ENCODE measurements at regions not wholly inside any gene's neighbourhood (a gene's known extent, or its start where the extent isn't known, plus 50 kb on each side); places are given as distances from the start of the nearest gene placed in this dataset.

- H3K4me3 ChIP-seq = no peak overlapping the region
- no peak for ATAC-seq
- H3K27ac ChIP-seq = no peak overlapping the region
- H3K36me3 ChIP-seq = no peaks in the 10 kb centered on the region
- no peaks in the 10 kb centered on the region for H3K27me3 ChIP-seq
- peaks cover 0 to 10% (median 0%) of the 10 kb centered on the region in 3 donors for H3K9me3 ChIP-seq
- 100% methylated on average over 1 of the region's 1 CpG for WGBS, 2 donors (ENCODE audit: low coverage in 1 of 2)
- TF ChIP-seq EP300 (IDR thresholded peaks at IDR 0.05) (no peak), POLR2AphosphoS5 (IDR thresholded peaks at IDR 0.05) (no peak), POLR2A (IDR thresholded peaks at IDR 0.05) (no peak)
- TF ChIP-seq, protein P1, sequence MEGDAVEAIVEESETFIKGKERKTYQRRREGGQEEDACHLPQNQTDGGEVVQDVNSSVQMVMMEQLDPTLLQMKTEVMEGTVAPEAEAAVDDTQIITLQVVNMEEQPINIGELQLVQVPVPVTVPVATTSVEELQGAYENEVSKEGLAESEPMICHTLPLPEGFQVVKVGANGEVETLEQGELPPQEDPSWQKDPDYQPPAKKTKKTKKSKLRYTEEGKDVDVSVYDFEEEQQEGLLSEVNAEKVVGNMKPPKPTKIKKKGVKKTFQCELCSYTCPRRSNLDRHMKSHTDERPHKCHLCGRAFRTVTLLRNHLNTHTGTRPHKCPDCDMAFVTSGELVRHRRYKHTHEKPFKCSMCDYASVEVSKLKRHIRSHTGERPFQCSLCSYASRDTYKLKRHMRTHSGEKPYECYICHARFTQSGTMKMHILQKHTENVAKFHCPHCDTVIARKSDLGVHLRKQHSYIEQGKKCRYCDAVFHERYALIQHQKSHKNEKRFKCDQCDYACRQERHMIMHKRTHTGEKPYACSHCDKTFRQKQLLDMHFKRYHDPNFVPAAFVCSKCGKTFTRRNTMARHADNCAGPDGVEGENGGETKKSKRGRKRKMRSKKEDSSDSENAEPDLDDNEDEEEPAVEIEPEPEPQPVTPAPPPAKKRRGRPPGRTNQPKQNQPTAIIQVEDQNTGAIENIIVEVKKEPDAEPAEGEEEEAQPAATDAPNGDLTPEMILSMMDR (IDR thresholded peaks at IDR 0.05) = no peak
- H3K4me1 ChIP-seq = no peaks in the 10 kb centered on the region
These were observed 652.1 kb downstream of the TLE4 start for GRCh38 chr9:80223897-80224296.

DNA sequence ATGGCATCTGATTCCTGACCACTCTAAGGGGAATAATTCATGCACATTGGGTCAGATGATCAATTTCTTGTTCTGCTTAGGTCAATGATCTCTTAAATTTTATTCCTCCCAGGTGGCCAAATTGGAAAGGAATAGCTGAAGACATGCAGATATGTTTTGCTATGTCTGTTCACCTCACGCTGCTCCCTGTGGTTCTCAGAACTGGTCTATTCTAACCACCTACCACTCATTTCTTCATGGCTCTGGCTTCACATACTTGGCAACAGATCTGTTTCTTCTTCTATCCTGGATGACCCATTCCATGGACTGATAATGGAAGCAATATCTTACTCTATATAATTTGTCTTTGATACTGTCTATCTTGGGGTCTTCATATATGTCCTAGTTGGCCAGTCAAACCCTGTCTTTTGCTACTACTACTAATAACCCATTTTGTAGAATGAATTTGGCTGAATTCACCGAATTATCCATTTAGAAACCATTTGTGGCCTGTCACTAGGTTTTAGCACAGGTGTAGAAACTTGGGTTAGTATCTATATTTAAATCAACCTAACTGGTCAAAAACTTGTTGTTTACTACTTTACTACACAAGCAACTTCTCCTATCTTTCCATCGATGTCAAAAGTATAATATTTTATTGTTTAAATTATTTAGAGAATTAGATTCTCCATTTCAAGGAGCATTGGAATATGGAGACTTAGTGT, 650.9 kb downstream of the TLE4 start:
- H3K4me1 ChIP-seq = peaks cover 0 to 2% (median 0%) of the 10 kb centered on the region in 3 donors
- no peak overlapping the region for H3K4me3 ChIP-seq
- ATAC-seq = no peak
- WGBS, 2 donors (ENCODE audit: low coverage in 1 of 2) = 95 to 96% methylated on average over 3 of the region's 3 CpGs
- H3K36me3 ChIP-seq = no peaks in the 10 kb centered on the region
- H3K27me3 ChIP-seq = no peaks in the 10 kb centered on the region
- TF ChIP-seq, protein P1 (IDR thresholded peaks at IDR 0.05) = no peak
- TF ChIP-seq POLR2A (IDR thresholded peaks at IDR 0.05) = no peak
- no peak for TF ChIP-seq POLR2AphosphoS5 (IDR thresholded peaks at IDR 0.05)
- TF ChIP-seq EP300 (IDR thresholded peaks at IDR 0.05) = no peak
- peaks cover 0 to 3% (median 0%) of the 10 kb centered on the region in 3 donors for H3K9me3 ChIP-seq
- no peak overlapping the region for H3K27ac ChIP-seq

DNA sequence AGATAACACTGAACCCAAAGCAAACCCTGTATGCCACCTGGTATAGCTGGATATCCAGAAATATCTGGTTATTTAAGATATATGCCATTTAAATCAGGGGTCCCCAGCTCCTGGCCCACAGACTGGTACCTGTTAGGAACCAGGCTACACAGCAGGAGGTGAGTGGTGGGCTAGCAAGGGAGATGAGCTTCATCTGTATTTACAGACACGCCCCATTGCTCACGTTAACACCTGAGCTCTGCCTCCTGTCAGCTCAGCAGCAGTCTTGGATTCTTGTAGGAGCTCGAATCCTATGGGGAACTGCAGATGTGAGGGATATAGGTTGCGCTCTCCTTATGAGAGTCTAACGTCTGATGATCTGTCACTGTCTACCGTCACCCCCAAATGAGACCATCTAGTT, 646.6 kb downstream of the TLE4 start:
- Histone ChIP-seq H3K9me3 (no peaks in the 10 kb centered on the region), H3K27ac (no peak overlapping the region), H3K4me3 (no peak overlapping the region), H3K27me3 (no peaks in the 10 kb centered on the region), H3K4me1 (peaks cover 0 to 6% (median 0%) of the 10 kb centered on the region in 3 donors), H3K36me3 (no peaks in the 10 kb centered on the region)
- ATAC-seq = no peak
- 80 to 92% methylated on average over 1 to 5 of the region's 6 CpGs for WGBS, 2 donors (ENCODE audit: low coverage in 1 of 2)
- TF ChIP-seq POLR2A (IDR thresholded peaks at IDR 0.05) (no peak), POLR2AphosphoS5 (IDR thresholded peaks at IDR 0.05) (no peak), EP300 (IDR thresholded peaks at IDR 0.05) (no peak)
- TF ChIP-seq, protein P1 (IDR thresholded peaks at IDR 0.05) = no peak

GRCh38 chr9:80213613-80214012, 641.8 kb downstream of the TLE4 start:
- Histone ChIP-seq H3K4me1 (peaks cover 0 to 6% (median 0%) of the 10 kb centered on the region in 3 donors), H3K27me3 (no peaks in the 10 kb centered on the region), H3K27ac (no peak overlapping the region), H3K4me3 (no peak overlapping the region), H3K9me3 (peaks cover 0 to 9% (median 0%) of the 10 kb centered on the region in 3 donors), H3K36me3 (no peaks in the 10 kb centered on the region)
- ATAC-seq = no peak
- 88 to 100% methylated on average over 1 of the region's 8 CpGs for whole genome bisulfite sequencing, 2 donors (ENCODE audit: low coverage in 1 of 2)
- no peak for TF ChIP-seq EP300 (IDR thresholded peaks at IDR 0.05)
- no peak for TF ChIP-seq POLR2A (IDR thresholded peaks at IDR 0.05)
- no peak for TF ChIP-seq POLR2AphosphoS5 (IDR thresholded peaks at IDR 0.05)
- TF ChIP-seq, protein P1 (IDR thresholded peaks at IDR 0.05) = no peak

DNA sequence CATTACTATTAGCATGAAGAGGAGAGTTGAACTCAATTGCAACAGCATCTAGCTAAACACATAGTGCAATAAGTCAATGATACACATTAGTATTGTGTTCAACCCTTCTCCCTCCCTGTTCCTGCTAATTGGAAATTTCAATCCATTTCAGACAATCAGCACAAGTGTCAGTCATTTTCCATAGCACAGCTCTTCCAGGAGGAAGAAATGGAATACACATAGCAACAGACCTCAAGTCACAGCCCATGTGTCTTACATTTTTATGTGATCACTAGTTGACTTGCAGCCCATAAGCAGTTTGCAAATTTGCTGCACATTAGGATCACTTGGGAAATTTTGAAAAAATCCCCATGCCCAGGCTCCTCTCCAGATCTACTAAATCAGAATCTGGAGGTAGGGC, 636.9 kb downstream of the TLE4 start:
- ATAC-seq = no peak
- no peaks in the 10 kb centered on the region for H3K36me3 ChIP-seq
- H3K27ac ChIP-seq = no peak overlapping the region
- peaks cover 0 to 9% (median 0%) of the 10 kb centered on the region in 3 donors for H3K9me3 ChIP-seq
- no peaks in the 10 kb centered on the region for H3K27me3 ChIP-seq
- TF ChIP-seq EP300 (IDR thresholded peaks at IDR 0.05) (no peak), POLR2AphosphoS5 (IDR thresholded peaks at IDR 0.05) (no peak), POLR2A (IDR thresholded peaks at IDR 0.05) (no peak)
- TF ChIP-seq, protein P1 (IDR thresholded peaks at IDR 0.05) = no peak
- H3K4me1 ChIP-seq = no peaks in the 10 kb centered on the region
- H3K4me3 ChIP-seq = no peak overlapping the region
